Neural progenitor cell (in vitro differentiated cells): ENCODE measurements at regions not wholly inside any gene's neighbourhood (a gene's known extent, or its start where the extent isn't known, plus 50 kb on each side); places are given as distances from the start of the nearest gene placed in this dataset.
A peak's percentile ranks its signal among the peaks of the same experiment; 100 is the strongest.

Source experiments
- DNase-seq: peaks from one replicate; pipeline ENCODE4 v3.0.0-alpha.2; 2016; ENCODE audit warnings: low spot score
- H2AFZ ChIP-seq: fragments of 200-600 bp; sonication (generic); replicated peaks from 2 replicates; pipeline ENCODE4 v1.6.1; 2016; ENCODE audit warnings: antibody characterized with exemption
- H3F3A ChIP-seq: fragments of 200-600 bp; sonication (generic); 2 replicates; pipeline ENCODE4 v1.6.1; 2016; ENCODE audit warnings: antibody characterized with exemption, low read depth
- H3K27ac ChIP-seq: fragments of 200-600 bp; sonication (generic); 2 replicates; pipeline ENCODE4 v1.5.1; 2016; ENCODE audit warnings: mild to moderate bottlenecking
- H3K27me3 ChIP-seq: fragments of 200-600 bp; sonication (generic); 2 replicates; pipeline ENCODE4 v1.6.1; 2016; ENCODE audit warnings: mild to moderate bottlenecking, moderate library complexity
- H3K36me3 ChIP-seq: fragments of 200-600 bp; sonication (generic); 2 replicates; pipeline ENCODE4 v1.5.1; 2016
- H3K4me1 ChIP-seq: fragments of 200-600 bp; sonication (generic); 2 replicates; pipeline ENCODE4 v1.6.1; 2016; ENCODE audit warnings: mixed run types
- H3K4me2 ChIP-seq: fragments of 200-600 bp; sonication (generic); 2 replicates; pipeline ENCODE4 v1.6.1; 2016
- H3K4me3 ChIP-seq: fragments of 200-600 bp; sonication (generic); 2 replicates; pipeline ENCODE4 v1.5.1; 2016
- H3K79me2 ChIP-seq: fragments of 200-600 bp; sonication (generic); 2 replicates; pipeline ENCODE4 v1.6.1; 2016; ENCODE audit warnings: low read depth
- H3K9ac ChIP-seq: fragments of 200-600 bp; sonication (generic); 2 replicates; pipeline ENCODE4 v1.6.1; 2016
- H3K9me3 ChIP-seq: fragments of 200-600 bp; sonication (generic); 2 replicates; pipeline ENCODE4 v1.5.1; 2016; ENCODE audit warnings: low read depth
- H4K20me1 ChIP-seq: fragments of 200-600 bp; sonication (generic); 2 replicates; pipeline ENCODE4 v1.6.1; 2016; ENCODE audit warnings: low read depth
- H3K27ac Mint-ChIP-seq: 3 replicates; pipeline ENCODE4 v1.8.0; 2021; ENCODE audit warnings: mixed read lengths
- H3K27me3 Mint-ChIP-seq: 2 replicates; pipeline ENCODE4 v1.8.0; 2022; ENCODE audit warnings: low read depth, mild to moderate bottlenecking, inconsistent platforms, moderate library complexity, mixed read lengths; ENCODE audit not compliant: insufficient read depth
- H3K36me3 Mint-ChIP-seq: 3 replicates; pipeline ENCODE4 v1.8.0; 2021; ENCODE audit warnings: mixed read lengths
- H3K4me1 Mint-ChIP-seq: 3 replicates; pipeline ENCODE4 v1.8.0; 2021; ENCODE audit warnings: mixed read lengths
- H3K4me3 Mint-ChIP-seq: 3 replicates; pipeline ENCODE4 v1.8.0; 2021; ENCODE audit warnings: mild to moderate bottlenecking, moderate library complexity, mixed read lengths
- H3K9me3 Mint-ChIP-seq: 3 replicates; pipeline ENCODE4 v1.8.0; 2020; ENCODE audit warnings: mixed read lengths
- CTCF ChIP-seq: fragments of 200-600 bp; sonication (generic); IDR thresholded peaks from 2 replicates; pipeline ENCODE4 v1.5.1; 2017; ENCODE audit warnings: antibody characterized with exemption, mild to moderate bottlenecking
- EZH2 ChIP-seq: fragments of 200-600 bp; sonication (generic); IDR thresholded peaks from 2 replicates; pipeline ENCODE4 v1.6.1; 2017; ENCODE audit warnings: antibody characterized with exemption, mild to moderate bottlenecking, moderate library complexity
- EZH2phosphoT487 ChIP-seq: fragments of 200-600 bp; sonication (generic); IDR thresholded peaks from 2 replicates; pipeline ENCODE4 v1.6.1; 2017; ENCODE audit warnings: antibody characterized with exemption

GRCh38 chr5:172545291-172545801 is 91.0 kb upstream of the SH3PXD2B start:
- Mint-ChIP-seq H3K4me1 (peaks cover 33% of the 10 kb centered on the region), H3K27me3 (peaks cover 13% of the 10 kb centered on the region), H3K36me3 (no peaks in the 10 kb centered on the region), H3K9me3 (no peaks in the 10 kb centered on the region), H3K27ac (peak overlapping the region; percentile 78), H3K4me3 (no peak overlapping the region)
- Histone ChIP-seq H3K4me3 (no peak overlapping the region), H3K9me3 (no peaks in the 10 kb centered on the region), H3K27me3 (no peaks in the 10 kb centered on the region), H3K9ac (no peak overlapping the region), H3K27ac (no peak overlapping the region), H3K4me2 (no peak overlapping the region), H3K4me1 (peaks cover 13% of the 10 kb centered on the region), H3F3A (peaks cover 8% of the 10 kb centered on the region), H4K20me1 (no peaks in the 10 kb centered on the region), H2AFZ (no peak overlapping the region), H3K36me3 (no peaks in the 10 kb centered on the region), H3K79me2 (no peaks in the 10 kb centered on the region)
- no peak for DNase-seq
- no peak for TF ChIP-seq CTCF
- no peak for TF ChIP-seq EZH2
- no peak for TF ChIP-seq EZH2phosphoT487

GRCh38 chr5:172544371-172545095 is 90.2 kb upstream of the SH3PXD2B start:
- no peak for DNase-seq
- no peaks in the 10 kb centered on the region for H3K79me2 ChIP-seq
- H3K9me3 Mint-ChIP-seq = no peaks in the 10 kb centered on the region
- no peak overlapping the region for H3K4me3 Mint-ChIP-seq
- H3F3A ChIP-seq = peaks cover 8% of the 10 kb centered on the region
- no peak overlapping the region for H3K27ac Mint-ChIP-seq
- H3K9me3 ChIP-seq = no peaks in the 10 kb centered on the region
- H3K36me3 Mint-ChIP-seq = no peaks in the 10 kb centered on the region
- H4K20me1 ChIP-seq = no peaks in the 10 kb centered on the region
- no peak overlapping the region for H3K9ac ChIP-seq
- no peaks in the 10 kb centered on the region for H3K36me3 ChIP-seq
- peaks cover 12% of the 10 kb centered on the region for H3K27me3 Mint-ChIP-seq
- no peak overlapping the region for H3K27ac ChIP-seq
- no peak overlapping the region for H3K4me2 ChIP-seq
- H3K4me3 ChIP-seq = no peak overlapping the region
- H2AFZ ChIP-seq = no peak overlapping the region
- peaks cover 13% of the 10 kb centered on the region for H3K4me1 ChIP-seq
- peaks cover 34% of the 10 kb centered on the region for H3K4me1 Mint-ChIP-seq
- H3K27me3 ChIP-seq = no peaks in the 10 kb centered on the region
- TF ChIP-seq CTCF = no peak
- no peak for TF ChIP-seq EZH2phosphoT487
- TF ChIP-seq EZH2 = no peak

- Histone ChIP-seq H2AFZ (no peak overlapping the region), H3K27ac (no peak overlapping the region), H3K9me3 (no peaks in the 10 kb centered on the region), H3K79me2 (no peaks in the 10 kb centered on the region), H3K36me3 (no peaks in the 10 kb centered on the region), H3K4me3 (no peak overlapping the region), H3K4me1 (peaks cover 13% of the 10 kb centered on the region), H4K20me1 (no peaks in the 10 kb centered on the region), H3K27me3 (no peaks in the 10 kb centered on the region), H3F3A (peaks cover 2% of the 10 kb centered on the region), H3K4me2 (no peak overlapping the region), H3K9ac (no peak overlapping the region)
- Mint-ChIP-seq H3K4me3 (no peak overlapping the region), H3K27me3 (peaks cover 9% of the 10 kb centered on the region), H3K9me3 (no peaks in the 10 kb centered on the region), H3K36me3 (no peaks in the 10 kb centered on the region), H3K4me1 (peaks cover 25% of the 10 kb centered on the region), H3K27ac (no peak overlapping the region)
- TF ChIP-seq EZH2 (no peak), EZH2phosphoT487 (no peak), CTCF (no peak)
- DNase-seq = no peak
These were observed 89.4 kb upstream of the SH3PXD2B start for GRCh38 chr5:172543484-172544298.
